ENCODE measurements at regions not wholly inside any gene's neighbourhood (a gene's known extent, or its start where the extent isn't known, plus 50 kb on each side); places are given as distances from the start of the nearest gene placed in this dataset.

- DNase-seq (ENCODE audit: low read depth) = no peak
Measured at GRCh38 chr3:8254489-8254888, 247.1 kb upstream of the LMCD1 start.

GRCh38 chr3:8255725-8256124, 245.9 kb upstream of the LMCD1 start:
- no peak for DNase-seq (ENCODE audit: low read depth)

- DNase-seq (ENCODE audit: low read depth) = no peak
Measured at GRCh38 chr3:8256441-8257071, 245.1 kb upstream of the LMCD1 start.

- DNase-seq (ENCODE audit: low read depth) = no peak
Measured at GRCh38 chr3:8261018-8261417, 240.6 kb upstream of the LMCD1 start.

GRCh38 chr3:8266730-8267131, 234.9 kb upstream of the LMCD1 start:
- DNase-seq (ENCODE audit: low read depth) = no peak

GRCh38 chr3:8273479-8273878, 228.1 kb upstream of the LMCD1 start:
- no peak for DNase-seq (ENCODE audit: low read depth)

- DNase-seq (ENCODE audit: low read depth) = no peak
Measured at GRCh38 chr3:8276056-8276455, 225.6 kb upstream of the LMCD1 start.

GRCh38 chr3:8276506-8276905, 225.1 kb upstream of the LMCD1 start:
- DNase-seq (ENCODE audit: low read depth) = no peak

- no peak for DNase-seq (ENCODE audit: low read depth)
Measured at GRCh38 chr3:8278448-8278847, 223.2 kb upstream of the LMCD1 start.

GRCh38 chr3:8279476-8279875, 222.1 kb upstream of the LMCD1 start:
- no peak for DNase-seq (ENCODE audit: low read depth)

- no peak for DNase-seq (ENCODE audit: low read depth)
Measured at GRCh38 chr3:8279886-8280550, 221.6 kb upstream of the LMCD1 start.

- no peak for DNase-seq (ENCODE audit: low read depth)
Measured at GRCh38 chr3:8282541-8283165, 219.0 kb upstream of the LMCD1 start.

- DNase-seq (ENCODE audit: low read depth) = no peak
Measured at GRCh38 chr3:8283193-8283592, 218.4 kb upstream of the LMCD1 start.

GRCh38 chr3:8286086-8286485, 215.5 kb upstream of the LMCD1 start:
- no peak for DNase-seq (ENCODE audit: low read depth)

GRCh38 chr3:8286749-8287148, 214.9 kb upstream of the LMCD1 start:
- no peak for DNase-seq (ENCODE audit: low read depth)

- no peak for DNase-seq (ENCODE audit: low read depth)
Measured at GRCh38 chr3:8290611-8291010, 211.0 kb upstream of the LMCD1 start.

GRCh38 chr3:8296461-8296860, 205.2 kb upstream of the LMCD1 start:
- DNase-seq (ENCODE audit: low read depth) = no peak

- no peak for DNase-seq (ENCODE audit: low read depth)
Measured at GRCh38 chr3:8298021-8298954, 203.3 kb upstream of the LMCD1 start.

- no peak for DNase-seq (ENCODE audit: low read depth)
Measured at GRCh38 chr3:8301977-8302735, 199.5 kb upstream of the LMCD1 start.

- DNase-seq (ENCODE audit: low read depth) = no peak
Measured at GRCh38 chr3:8303466-8303865, 198.2 kb upstream of the LMCD1 start.

GRCh38 chr3:8305371-8305770, 196.3 kb upstream of the LMCD1 start:
- no peak for DNase-seq (ENCODE audit: low read depth)
